ENCODE measurements at regions not wholly inside any gene's neighbourhood (a gene's known extent, or its start where the extent isn't known, plus 50 kb on each side); places are given as distances from the start of the nearest gene placed in this dataset.

DNA sequence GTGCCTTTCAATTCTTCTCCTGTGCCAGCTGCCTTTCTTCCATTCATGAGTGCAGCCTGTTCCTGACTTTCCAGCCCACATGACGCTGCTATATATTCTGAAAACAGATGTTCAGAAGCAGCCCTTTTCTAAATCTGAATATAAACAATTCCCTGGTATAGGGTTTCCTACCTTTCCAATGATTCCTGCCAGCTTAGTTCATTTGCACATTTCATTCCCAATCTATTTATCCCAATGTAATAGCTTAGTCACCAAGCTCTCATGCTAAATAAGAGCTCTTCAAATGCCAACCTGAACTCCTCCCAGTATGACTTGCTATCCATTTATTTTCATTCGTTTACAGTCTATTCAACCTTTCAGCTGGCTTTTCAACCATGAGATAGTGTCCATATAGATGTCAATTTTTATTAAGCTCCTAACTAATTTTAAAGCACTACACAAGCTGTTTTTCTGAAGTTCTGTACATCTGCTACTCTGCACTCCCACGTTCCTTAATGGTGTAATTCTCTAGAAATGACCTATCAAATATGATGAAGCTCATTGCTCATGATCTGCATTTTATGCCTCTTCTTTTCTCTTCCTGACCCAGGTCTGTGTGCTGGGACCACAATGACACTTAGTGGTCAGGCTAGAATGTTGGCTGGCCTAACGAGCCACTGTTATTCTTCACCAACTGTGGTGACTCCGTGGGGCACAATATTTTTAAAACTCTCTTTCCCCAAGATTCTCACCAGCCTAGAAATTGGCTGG lies 605.0 kb upstream of the TBL1XR1 start:
- H3K4me3 Mint-ChIP-seq (ENCODE audit: unreplicated experiment), result no peak overlapping the region

DNA sequence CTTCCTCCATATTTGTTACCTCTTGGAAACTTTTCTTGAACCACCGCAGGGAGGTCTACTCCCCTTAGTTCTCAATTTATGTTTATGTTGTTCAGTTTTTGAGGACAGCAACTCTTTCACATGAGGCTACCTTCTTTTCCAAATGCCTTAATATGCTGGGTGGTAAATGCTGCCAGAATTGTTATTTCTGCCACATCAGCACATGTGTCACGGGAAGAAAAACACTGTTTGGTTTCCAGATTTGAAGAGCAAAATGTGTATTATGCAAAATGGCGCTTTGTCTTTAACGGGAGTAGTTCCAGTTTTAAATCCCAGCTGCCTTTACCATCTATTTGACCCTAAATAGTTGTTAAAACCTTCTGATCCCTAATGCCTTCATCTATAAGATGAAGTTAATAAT lies 606.2 kb upstream of the TBL1XR1 start:
- Histone ChIP-seq H3K27me3 (replicated peaks; ENCODE audit: control insufficient read depth, insufficient read depth, low read length) (no peaks in the 10 kb centered on the region), H3K4me1 (peaks cover 9% of the 10 kb centered on the region; the same call in 1 of the 2 replicates), H3K36me3 (ENCODE audit: control insufficient read depth, insufficient read depth, low read length) (no peaks in the 10 kb centered on the region), H3K9me3 (0 out of 2 replicates have a peak, but pooled peaks cover 9% of the 10 kb centered on the region), H3K4me3 (ENCODE audit: low read depth, low read length) (no peak overlapping the region)
- no peak overlapping the region for H3K27ac Mint-ChIP-seq (ENCODE audit: unreplicated experiment)
- H3K36me3 Mint-ChIP-seq (ENCODE audit: insufficient read depth, unreplicated experiment), result no peaks in the 10 kb centered on the region
- no peaks in the 10 kb centered on the region for H3K9me3 Mint-ChIP-seq (ENCODE audit: unreplicated experiment)
- H3K4me1 Mint-ChIP-seq (ENCODE audit: low read depth, unreplicated experiment), result no peaks in the 10 kb centered on the region
- TF ChIP-seq, protein P1, sequence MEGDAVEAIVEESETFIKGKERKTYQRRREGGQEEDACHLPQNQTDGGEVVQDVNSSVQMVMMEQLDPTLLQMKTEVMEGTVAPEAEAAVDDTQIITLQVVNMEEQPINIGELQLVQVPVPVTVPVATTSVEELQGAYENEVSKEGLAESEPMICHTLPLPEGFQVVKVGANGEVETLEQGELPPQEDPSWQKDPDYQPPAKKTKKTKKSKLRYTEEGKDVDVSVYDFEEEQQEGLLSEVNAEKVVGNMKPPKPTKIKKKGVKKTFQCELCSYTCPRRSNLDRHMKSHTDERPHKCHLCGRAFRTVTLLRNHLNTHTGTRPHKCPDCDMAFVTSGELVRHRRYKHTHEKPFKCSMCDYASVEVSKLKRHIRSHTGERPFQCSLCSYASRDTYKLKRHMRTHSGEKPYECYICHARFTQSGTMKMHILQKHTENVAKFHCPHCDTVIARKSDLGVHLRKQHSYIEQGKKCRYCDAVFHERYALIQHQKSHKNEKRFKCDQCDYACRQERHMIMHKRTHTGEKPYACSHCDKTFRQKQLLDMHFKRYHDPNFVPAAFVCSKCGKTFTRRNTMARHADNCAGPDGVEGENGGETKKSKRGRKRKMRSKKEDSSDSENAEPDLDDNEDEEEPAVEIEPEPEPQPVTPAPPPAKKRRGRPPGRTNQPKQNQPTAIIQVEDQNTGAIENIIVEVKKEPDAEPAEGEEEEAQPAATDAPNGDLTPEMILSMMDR (IDR thresholded peaks at IDR 0.05; ENCODE audit: insufficient read depth in 1 of 2, low read depth in 1 of 2, low read length in 1 of 2, severe bottlenecking in 1 of 2, unreplicated experiment in 1 of 2), result no peak
- ChIA-PET POLR2A (no interaction called here), CTCF (no interaction called here)
- DNase-seq, result no peak
- BruUV-seq (replicated peaks), result no TSS peak
- no peaks in the 10 kb centered on the region for H3K27me3 Mint-ChIP-seq (ENCODE audit: insufficient read depth, unreplicated experiment)
- H3K4me3 Mint-ChIP-seq (ENCODE audit: unreplicated experiment), result no peak overlapping the region
- intact Hi-C loops (cut with micrococcal nuclease; ENCODE audit: unreplicated experiment), result no loop called here

More for the DNA sequence above, 605.0 kb upstream of the TBL1XR1 start:
- Histone ChIP-seq H3K4me3 (ENCODE audit: low read depth, low read length) (no peak overlapping the region), H3K4me1 (peaks cover 9% of the 10 kb centered on the region; the same call in 1 of the 2 replicates), H3K27me3 (replicated peaks; ENCODE audit: control insufficient read depth, insufficient read depth, low read length) (no peaks in the 10 kb centered on the region), H3K36me3 (ENCODE audit: control insufficient read depth, insufficient read depth, low read length) (no peaks in the 10 kb centered on the region), H3K9me3 (0 out of 2 replicates have a peak, but pooled peaks cover 4% of the 10 kb centered on the region)
- Mint-ChIP-seq H3K9me3 (ENCODE audit: unreplicated experiment) (no peaks in the 10 kb centered on the region), H3K27me3 (ENCODE audit: insufficient read depth, unreplicated experiment) (no peaks in the 10 kb centered on the region), H3K4me1 (ENCODE audit: low read depth, unreplicated experiment) (no peaks in the 10 kb centered on the region), H3K27ac (ENCODE audit: unreplicated experiment) (no peak overlapping the region), H3K36me3 (ENCODE audit: insufficient read depth, unreplicated experiment) (no peaks in the 10 kb centered on the region)
- DNase-seq, result no peak
- no TSS peak for BruUV-seq (replicated peaks)
- ChIA-PET CTCF (interaction anchor here (0.6 kb wide), 1 partner anchor 493 kb away, joined by 5 read pairs; no protein-coding TSS in a partner anchor), POLR2A (no interaction called here)
- intact Hi-C loops (cut with micrococcal nuclease; ENCODE audit: unreplicated experiment), result no loop called here
- TF ChIP-seq, protein P1 (IDR thresholded peaks at IDR 0.05; ENCODE audit: insufficient read depth in 1 of 2, low read depth in 1 of 2, low read length in 1 of 2, severe bottlenecking in 1 of 2, unreplicated experiment in 1 of 2), result no peak

DNA sequence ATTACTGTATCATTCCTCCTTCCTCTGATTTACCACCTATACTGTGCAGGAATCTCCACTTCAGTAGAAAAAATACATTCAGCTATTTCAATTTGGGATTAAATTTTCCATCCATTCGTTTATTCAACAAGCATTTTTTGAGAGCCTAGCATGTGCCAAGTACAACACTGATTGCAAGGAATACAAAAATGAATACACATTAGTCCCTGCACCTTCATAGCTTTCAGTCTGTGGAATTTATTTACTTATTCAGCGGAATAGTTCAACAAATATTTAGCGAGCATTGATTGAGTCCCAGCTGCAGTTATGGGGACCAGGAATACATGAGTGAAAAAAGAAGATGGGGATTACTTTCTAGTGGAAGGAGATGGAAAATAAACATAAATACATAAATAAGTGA lies 606.8 kb upstream of the TBL1XR1 start:
- Histone ChIP-seq H3K4me3 (ENCODE audit: low read depth, low read length) (no peak overlapping the region), H3K9me3 (0 out of 2 replicates have a peak, but pooled peaks cover 9% of the 10 kb centered on the region), H3K4me1 (peaks cover 9% of the 10 kb centered on the region; the same call in 1 of the 2 replicates), H3K36me3 (ENCODE audit: control insufficient read depth, insufficient read depth, low read length) (no peaks in the 10 kb centered on the region), H3K27me3 (replicated peaks; ENCODE audit: control insufficient read depth, insufficient read depth, low read length) (no peaks in the 10 kb centered on the region)
- H3K27me3 Mint-ChIP-seq (ENCODE audit: insufficient read depth, unreplicated experiment), result no peaks in the 10 kb centered on the region
- no TSS peak for BruUV-seq (replicated peaks)
- no peaks in the 10 kb centered on the region for H3K9me3 Mint-ChIP-seq (ENCODE audit: unreplicated experiment)
- CTCF ChIA-PET, result no interaction called here
- no peak overlapping the region for H3K27ac Mint-ChIP-seq (ENCODE audit: unreplicated experiment)
- intact Hi-C loops (cut with micrococcal nuclease; ENCODE audit: unreplicated experiment), result no loop called here
- TF ChIP-seq, protein P1 (IDR thresholded peaks at IDR 0.05; ENCODE audit: insufficient read depth in 1 of 2, low read depth in 1 of 2, low read length in 1 of 2, severe bottlenecking in 1 of 2, unreplicated experiment in 1 of 2), result no peak
- POLR2A ChIA-PET, result no interaction called here
- no peak overlapping the region for H3K4me3 Mint-ChIP-seq (ENCODE audit: unreplicated experiment)
- H3K4me1 Mint-ChIP-seq (ENCODE audit: low read depth, unreplicated experiment), result no peaks in the 10 kb centered on the region
- no peaks in the 10 kb centered on the region for H3K36me3 Mint-ChIP-seq (ENCODE audit: insufficient read depth, unreplicated experiment)
- DNase-seq, result no peak

Data from Caco-2 (cell line).